ENCODE measurements at regions not wholly inside any gene's neighbourhood (a gene's known extent, or its start where the extent isn't known, plus 50 kb on each side); places are given as distances from the start of the nearest gene placed in this dataset.

DNA sequence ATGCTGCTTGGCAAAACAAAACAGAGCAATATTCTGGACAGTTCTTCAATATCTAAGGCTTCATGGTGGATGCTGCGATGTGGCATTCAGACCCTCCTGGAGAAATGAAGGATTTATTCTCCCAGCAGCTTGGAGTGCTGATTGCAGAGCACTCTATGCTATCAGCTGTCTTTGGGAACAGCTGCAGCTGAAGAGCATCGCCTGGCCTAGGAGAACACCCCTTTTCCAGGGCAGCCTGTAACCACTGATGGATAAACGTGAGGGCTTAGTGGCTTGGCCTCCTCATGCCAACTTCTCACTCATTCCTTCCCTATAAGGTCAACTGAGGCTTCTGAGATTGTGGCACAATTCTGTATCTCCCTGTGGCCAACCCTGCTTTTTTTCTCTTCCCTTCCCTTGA, 638.1 kb upstream of the CNTNAP2 start:
- no peak overlapping the region for H3K4me3 ChIP-seq (ENCODE audit: low read depth, low read length)
- no peak for DNase-seq (ENCODE audit: low read depth)
- no peak for TF ChIP-seq MYC (IDR thresholded peaks at IDR 0.05; ENCODE audit: low read depth, low read length)
- TF ChIP-seq, protein P1, sequence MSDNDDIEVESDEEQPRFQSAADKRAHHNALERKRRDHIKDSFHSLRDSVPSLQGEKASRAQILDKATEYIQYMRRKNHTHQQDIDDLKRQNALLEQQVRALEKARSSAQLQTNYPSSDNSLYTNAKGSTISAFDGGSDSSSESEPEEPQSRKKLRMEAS (IDR thresholded peaks at IDR 0.05; ENCODE audit: low read depth, low read length), result no peak
- TF ChIP-seq, protein P2, sequence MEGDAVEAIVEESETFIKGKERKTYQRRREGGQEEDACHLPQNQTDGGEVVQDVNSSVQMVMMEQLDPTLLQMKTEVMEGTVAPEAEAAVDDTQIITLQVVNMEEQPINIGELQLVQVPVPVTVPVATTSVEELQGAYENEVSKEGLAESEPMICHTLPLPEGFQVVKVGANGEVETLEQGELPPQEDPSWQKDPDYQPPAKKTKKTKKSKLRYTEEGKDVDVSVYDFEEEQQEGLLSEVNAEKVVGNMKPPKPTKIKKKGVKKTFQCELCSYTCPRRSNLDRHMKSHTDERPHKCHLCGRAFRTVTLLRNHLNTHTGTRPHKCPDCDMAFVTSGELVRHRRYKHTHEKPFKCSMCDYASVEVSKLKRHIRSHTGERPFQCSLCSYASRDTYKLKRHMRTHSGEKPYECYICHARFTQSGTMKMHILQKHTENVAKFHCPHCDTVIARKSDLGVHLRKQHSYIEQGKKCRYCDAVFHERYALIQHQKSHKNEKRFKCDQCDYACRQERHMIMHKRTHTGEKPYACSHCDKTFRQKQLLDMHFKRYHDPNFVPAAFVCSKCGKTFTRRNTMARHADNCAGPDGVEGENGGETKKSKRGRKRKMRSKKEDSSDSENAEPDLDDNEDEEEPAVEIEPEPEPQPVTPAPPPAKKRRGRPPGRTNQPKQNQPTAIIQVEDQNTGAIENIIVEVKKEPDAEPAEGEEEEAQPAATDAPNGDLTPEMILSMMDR (IDR thresholded peaks at IDR 0.05; ENCODE audit: low read depth, low read length), result no peak
- TF ChIP-seq POLR2A (IDR thresholded peaks at IDR 0.05; ENCODE audit: extremely low read depth, insufficient read length), result no peak

DNA sequence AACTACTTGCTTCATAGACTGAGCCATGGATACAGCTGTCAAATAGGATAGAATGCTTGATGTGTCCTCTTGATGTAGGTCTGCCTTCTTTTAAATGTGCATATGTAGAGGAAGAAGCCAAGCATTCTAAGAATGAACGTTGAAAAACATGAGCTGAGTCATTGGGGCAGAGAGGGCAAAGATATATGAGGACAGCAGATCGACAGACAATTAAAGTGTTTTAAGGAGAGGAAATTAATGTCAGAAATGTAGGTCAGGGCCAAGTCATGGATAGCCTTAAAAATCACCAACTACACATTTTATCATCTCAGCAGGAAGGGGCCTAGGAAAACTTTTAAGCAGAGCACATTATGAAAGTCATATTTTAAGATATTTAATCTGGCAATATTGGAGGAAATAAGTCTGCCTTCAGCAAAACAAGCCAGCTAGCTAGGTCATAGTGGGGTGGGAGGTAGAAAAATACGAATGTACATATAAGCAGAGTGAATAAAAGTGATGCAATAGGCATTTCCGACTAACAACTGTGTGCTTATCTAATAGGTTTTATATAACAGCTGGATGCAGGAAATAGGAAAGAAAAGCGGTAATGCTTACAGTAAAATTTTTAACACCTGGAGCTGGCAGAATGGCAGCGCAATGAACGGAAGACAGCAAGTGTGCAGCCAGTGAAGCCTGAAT, 638.3 kb upstream of the TPK1 start:
- TF ChIP-seq, protein P1 (IDR thresholded peaks at IDR 0.05; ENCODE audit: low read depth, low read length), result no peak
- no peak for TF ChIP-seq POLR2A (IDR thresholded peaks at IDR 0.05; ENCODE audit: extremely low read depth, insufficient read length)
- no peak for TF ChIP-seq MYC (IDR thresholded peaks at IDR 0.05; ENCODE audit: low read depth, low read length)
- TF ChIP-seq, protein P2 (IDR thresholded peaks at IDR 0.05; ENCODE audit: low read depth, low read length), result no peak
- no peak overlapping the region for H3K4me3 ChIP-seq (ENCODE audit: low read depth, low read length)
- no peak for DNase-seq (ENCODE audit: low read depth)

DNA sequence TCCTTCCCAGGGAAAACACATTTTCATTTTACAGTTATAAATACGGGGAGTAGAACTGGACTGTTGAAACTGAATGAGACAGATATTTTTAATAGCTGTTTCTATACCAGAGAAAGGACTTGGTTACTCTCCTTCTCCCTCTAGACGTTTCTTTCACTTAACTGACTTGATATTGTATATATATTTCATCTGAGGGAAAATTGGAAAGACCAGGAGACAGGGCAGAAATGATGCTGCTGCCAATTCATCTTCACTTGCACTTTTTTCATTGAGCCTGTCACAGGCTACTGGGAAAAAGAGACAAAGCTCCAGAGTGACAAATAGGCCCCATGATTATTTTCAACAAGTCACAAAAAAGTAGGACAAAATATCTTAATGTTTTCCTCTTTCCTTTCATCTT, 636.0 kb upstream of the TPK1 start:
- DNase-seq (ENCODE audit: low read depth), result no peak
- TF ChIP-seq, protein P1 (IDR thresholded peaks at IDR 0.05; ENCODE audit: low read depth, low read length), result no peak
- TF ChIP-seq, protein P2 (IDR thresholded peaks at IDR 0.05; ENCODE audit: low read depth, low read length), result no peak
- no peak for TF ChIP-seq MYC (IDR thresholded peaks at IDR 0.05; ENCODE audit: low read depth, low read length)
- no peak for TF ChIP-seq POLR2A (IDR thresholded peaks at IDR 0.05; ENCODE audit: extremely low read depth, insufficient read length)
- H3K4me3 ChIP-seq (ENCODE audit: low read depth, low read length), result no peak overlapping the region

DNA sequence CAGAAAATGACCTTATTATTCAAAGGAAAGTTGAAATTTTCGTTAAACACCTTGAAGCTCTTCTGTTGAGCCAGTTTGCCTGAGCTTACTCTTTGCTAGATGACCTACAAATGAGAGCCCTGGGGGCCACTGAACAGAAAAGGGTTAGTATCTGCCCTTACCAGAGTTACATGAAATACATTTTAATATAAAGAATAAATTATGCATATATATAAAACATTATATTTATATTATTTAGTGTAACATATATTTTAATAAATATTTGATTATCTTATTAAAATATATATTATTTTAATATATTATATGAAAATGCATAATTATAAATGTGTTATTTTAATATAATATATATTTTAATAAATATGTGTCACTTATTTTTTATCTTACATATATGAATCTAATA, 628.4 kb upstream of the TPK1 start:
- no peak overlapping the region for H3K4me3 ChIP-seq (ENCODE audit: low read depth, low read length)
- DNase-seq (ENCODE audit: low read depth), result no peak
- TF ChIP-seq POLR2A (IDR thresholded peaks at IDR 0.05; ENCODE audit: extremely low read depth, insufficient read length) (no peak), MYC (IDR thresholded peaks at IDR 0.05; ENCODE audit: low read depth, low read length) (no peak)
- TF ChIP-seq, protein P2 (IDR thresholded peaks at IDR 0.05; ENCODE audit: low read depth, low read length), result no peak
- TF ChIP-seq, protein P1 (IDR thresholded peaks at IDR 0.05; ENCODE audit: low read depth, low read length), result no peak

DNA sequence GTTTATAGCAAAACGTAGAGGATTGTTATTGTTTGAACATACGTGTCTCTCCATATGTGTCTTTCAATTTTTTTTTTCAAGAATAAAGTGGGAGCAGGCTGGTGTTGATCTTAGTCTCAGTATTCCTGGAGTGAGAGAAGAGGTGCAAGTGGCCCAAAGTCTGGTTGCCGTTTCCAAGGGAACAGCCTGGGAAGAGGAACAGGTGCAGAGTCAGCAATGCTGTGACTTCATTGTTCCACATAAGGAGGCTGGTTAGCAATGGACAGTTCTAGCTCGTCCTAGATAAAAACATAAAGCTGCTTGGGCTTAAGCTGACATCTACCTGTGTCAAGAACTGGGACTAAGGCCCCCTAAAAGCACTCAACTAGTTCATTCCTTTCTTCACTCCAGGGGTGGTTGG, 626.6 kb upstream of the TPK1 start:
- no peak for DNase-seq (ENCODE audit: low read depth)
- TF ChIP-seq POLR2A (IDR thresholded peaks at IDR 0.05; ENCODE audit: extremely low read depth, insufficient read length) (no peak), MYC (IDR thresholded peaks at IDR 0.05; ENCODE audit: low read depth, low read length) (no peak)
- TF ChIP-seq, protein P1 (IDR thresholded peaks at IDR 0.05; ENCODE audit: low read depth, low read length), result no peak
- TF ChIP-seq, protein P2 (IDR thresholded peaks at IDR 0.05; ENCODE audit: low read depth, low read length), result no peak

More for the DNA sequence above, 626.6 kb upstream of the TPK1 start:
- H3K4me3 ChIP-seq (ENCODE audit: low read depth, low read length), result no peak overlapping the region

Measured in NB4 (cell line).